WTC11 (cell line): ENCODE measurements at regions not wholly inside any gene's neighbourhood (a gene's known extent, or its start where the extent isn't known, plus 50 kb on each side); places are given as distances from the start of the nearest gene placed in this dataset.

ENCODE experiments used
- CTCF ChIP-seq: fragments of 200-600 bp; IDR thresholded peaks from 2 replicates; pipeline ENCODE4 v1.8.0; 2022; ENCODE audit warnings: antibody characterized with exemption
- JUN ChIP-seq: sonication (generic); formaldehyde crosslinking; IDR thresholded peaks from 2 replicates; pipeline ENCODE4 v1.8.0; 2023; ENCODE audit warnings: mild to moderate bottlenecking, missing genetic modification reagents
- SMAD4 ChIP-seq: sonication (generic); formaldehyde crosslinking; IDR thresholded peaks from 2 replicates; pipeline ENCODE4 v1.8.0; 2022; ENCODE audit warnings: mild to moderate bottlenecking, missing genetic modification reagents
- SP1 ChIP-seq: sonication (generic); formaldehyde crosslinking; conservative IDR thresholded peaks from 2 replicates; pipeline ENCODE4 v1.8.1; 2022; ENCODE audit warnings: missing genetic modification reagents
- TCF7 ChIP-seq: sonication (generic); formaldehyde crosslinking; IDR thresholded peaks from 2 replicates; pipeline ENCODE4 v1.8.0; 2022; ENCODE audit warnings: mild to moderate bottlenecking, low read depth, missing genetic modification reagents, moderate library complexity
- USF2 ChIP-seq: sonication (generic); formaldehyde crosslinking; IDR thresholded peaks from 2 replicates; pipeline ENCODE4 v1.8.1; 2023; ENCODE audit warnings: mild to moderate bottlenecking, missing genetic modification reagents, moderate library complexity
- TF ChIP-seq, protein P1 (sequence below): sonication (generic); formaldehyde crosslinking; IDR thresholded peaks from 2 replicates; pipeline ENCODE4 v1.8.0; 2022; ENCODE audit warnings: mild to moderate bottlenecking, missing genetic modification reagents

GRCh38 chr3:184648636-184649035 lies 63.2 kb downstream of the MAGEF1 start:
- no peak for TF ChIP-seq CTCF
- TF ChIP-seq, protein P1, sequence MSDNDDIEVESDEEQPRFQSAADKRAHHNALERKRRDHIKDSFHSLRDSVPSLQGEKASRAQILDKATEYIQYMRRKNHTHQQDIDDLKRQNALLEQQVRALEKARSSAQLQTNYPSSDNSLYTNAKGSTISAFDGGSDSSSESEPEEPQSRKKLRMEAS: no peak
- no peak for TF ChIP-seq USF2 (CRISPR knock-in tag)
- no peak for TF ChIP-seq SMAD4
- TF ChIP-seq TCF7 (CRISPR knock-in tag): no peak
- no peak for TF ChIP-seq SP1 (CRISPR knock-in tag)
- TF ChIP-seq JUN (CRISPR knock-in tag): no peak
